NCI-H1436 (cell line): ENCODE measurements at regions not wholly inside any gene's neighbourhood (a gene's known extent, or its start where the extent isn't known, plus 50 kb on each side); places are given as distances from the start of the nearest gene placed in this dataset.
"Not testable (repeated sequence)": the region's sequence is repeated elsewhere in the genome, so short reads cannot be mapped to it uniquely, and the experiment has no call there.

Source experiments
- DNase-seq: peaks from one replicate; lab custom pipeline; 2025; lab: John Stamatoyannopoulos, UW

DNA sequence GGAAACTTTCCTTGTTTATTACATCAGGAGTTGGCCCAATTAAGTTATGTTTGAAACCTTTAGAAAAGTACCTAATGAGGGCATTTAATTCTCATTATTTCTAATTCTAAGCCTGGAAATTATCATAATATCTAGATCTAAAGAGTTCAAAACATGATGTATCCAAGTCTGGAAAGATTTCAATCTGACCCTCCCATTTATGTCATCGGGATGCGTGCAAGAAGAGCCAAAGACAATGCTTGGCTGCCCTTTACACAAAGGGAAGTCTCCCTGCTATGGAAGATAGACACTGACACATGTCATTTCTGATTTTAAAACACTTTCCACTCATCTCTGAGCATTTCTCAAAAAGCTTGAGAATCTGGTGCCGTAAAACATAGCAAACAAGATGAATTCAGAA lies 222.4 kb downstream of the ANTXR2 start:
- DNase-seq: no peak

DNA sequence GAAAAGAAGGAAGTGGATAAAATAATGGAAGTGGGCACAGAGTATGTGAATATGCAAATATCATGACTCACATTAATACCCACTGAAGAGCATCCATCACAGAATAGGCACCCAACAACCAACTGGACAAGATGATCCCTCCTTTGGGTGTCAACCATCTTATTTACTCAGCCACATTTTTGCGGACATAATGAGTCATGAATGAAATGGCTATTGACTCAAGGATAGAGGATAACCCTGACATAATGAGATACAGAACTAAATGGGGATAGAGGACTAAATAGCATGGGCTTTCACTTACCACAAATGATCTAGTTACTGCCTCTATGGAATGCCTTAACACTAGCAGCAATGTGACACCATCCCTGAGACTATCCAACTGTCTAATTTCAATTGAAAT lies 224.7 kb downstream of the ANTXR2 start:
- DNase-seq: no peak

DNA sequence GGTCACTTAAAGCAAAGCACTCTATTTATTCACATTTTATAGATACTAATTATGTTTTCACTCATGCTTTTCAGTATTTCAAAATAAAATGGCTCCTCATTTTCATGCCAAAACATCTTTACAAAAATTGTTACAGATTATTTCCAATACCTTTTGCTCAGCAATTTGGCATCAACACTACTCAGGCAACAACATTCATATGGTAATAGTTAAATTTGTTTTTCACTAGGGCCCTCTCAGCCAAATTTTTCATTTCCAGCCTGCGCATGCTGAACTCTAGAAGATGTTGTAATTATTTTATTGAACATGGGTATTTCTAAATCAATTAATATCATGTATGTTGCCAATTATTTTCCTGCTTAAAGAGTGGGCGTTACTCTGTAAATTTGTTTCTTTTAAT lies 225.6 kb downstream of the ANTXR2 start:
- DNase-seq: no peak

DNA sequence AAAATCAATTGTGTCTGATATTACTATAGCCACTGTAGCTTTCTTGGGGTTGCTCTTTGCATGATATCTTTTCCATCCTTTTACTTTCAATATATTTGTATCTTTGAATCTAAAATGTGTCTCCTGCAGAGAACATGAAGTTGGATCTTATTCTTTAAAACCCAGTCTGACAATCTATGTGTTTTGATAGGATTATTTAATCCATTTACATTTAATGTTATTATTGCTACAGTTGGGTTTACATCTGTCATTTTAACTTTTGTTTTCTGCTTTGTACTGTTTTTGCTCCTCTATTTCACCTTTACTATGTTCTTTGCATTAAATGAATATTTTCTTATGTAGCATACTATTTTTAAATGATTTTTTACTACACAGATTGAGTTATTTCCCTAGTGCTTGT lies 230.9 kb downstream of the ANTXR2 start:
- DNase-seq: no peak

DNA sequence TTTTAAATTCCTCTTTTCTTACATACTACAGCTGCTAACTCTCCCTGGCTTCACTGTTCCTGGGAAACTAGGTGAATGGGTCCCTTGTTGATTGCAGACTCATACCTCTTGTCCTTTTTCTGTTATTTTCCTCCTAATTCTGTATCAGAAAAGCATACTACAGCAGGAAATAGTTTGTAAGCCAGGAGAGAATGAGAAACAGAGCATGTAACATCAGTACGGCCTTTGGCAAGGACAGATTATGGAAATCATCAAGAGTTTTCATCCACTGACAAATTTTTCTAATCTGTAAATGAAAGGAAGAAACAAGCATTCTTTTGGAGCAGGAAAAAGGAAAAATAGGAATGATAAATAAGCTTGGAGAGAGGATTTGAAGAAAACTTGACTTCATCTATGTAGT lies 239.2 kb downstream of the ANTXR2 start:
- DNase-seq: no peak

DNA sequence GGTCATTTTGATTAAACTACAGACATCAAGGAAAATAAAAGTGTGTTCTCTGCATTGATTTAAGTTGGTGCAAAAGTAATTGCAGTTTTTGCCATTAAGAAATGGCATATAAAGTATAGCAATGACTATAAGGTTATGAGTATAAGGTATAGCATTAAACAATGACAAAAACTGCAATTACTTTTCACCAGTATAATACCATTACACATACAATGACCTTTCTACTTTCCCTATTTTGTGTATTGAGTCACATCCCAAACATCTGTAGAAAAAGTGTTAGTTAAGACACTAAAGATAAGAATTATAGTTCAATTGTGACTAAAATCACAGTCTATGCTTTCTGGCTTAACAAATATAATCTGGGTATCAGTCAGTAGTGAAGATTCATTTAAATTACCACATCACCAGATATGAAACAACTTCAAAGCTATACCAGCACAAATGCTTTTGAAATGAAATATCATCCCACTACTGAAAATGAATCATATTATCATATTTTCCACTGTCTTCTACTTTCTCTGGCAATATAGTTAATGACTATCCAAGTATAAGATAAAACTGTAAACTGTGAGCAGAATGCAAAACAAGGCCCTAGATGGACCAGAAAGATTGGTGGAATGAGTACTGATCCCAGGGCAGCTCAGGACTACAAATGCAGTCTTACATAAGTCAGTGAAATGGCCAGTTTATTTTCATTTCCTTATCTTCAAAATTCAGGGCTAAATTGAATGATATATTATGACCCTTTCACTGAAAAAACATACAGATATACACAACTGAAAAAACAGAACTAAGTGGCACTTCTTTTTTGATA lies 241.1 kb downstream of the ANTXR2 start:
- no peak for DNase-seq

DNA sequence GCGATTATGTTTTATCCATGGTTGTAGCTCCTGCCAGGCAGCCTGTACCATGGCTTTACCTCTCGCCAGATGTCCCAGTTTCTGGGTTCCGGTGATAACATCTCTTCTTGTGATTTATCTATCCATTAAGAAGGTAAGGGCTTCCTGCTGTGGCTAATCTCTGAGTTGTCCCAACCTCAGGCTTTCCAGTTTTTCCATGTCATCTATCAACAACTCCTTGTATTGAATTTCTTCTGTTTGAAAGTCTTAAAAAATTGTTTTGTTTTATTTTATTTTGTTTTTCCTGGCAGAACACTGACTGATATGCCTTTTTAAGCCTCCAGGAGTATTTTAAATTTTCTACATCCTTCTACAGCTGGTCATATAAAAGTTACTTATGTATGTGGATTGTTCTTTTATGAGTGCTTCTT lies 241.9 kb downstream of the ANTXR2 start:
- no peak for DNase-seq

DNA sequence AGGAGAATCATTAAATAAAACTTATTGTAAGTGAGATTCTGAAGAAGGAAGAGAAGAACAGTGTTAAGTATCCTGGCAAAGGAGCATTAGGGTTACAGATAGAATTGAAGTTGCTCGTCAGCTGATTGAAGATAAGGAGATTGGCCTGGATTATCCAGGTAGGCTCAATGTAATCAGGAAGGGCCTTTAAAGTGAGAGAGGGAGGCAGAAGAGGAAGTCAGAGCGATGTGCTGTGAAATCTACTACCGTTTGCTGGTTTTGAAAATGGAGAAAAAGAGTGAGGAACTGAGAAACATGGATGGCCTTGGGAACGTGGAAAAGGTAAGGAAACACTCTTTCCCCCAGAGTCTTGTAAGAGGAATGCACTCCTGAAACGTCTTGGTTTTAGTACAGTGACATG lies 245.7 kb downstream of the ANTXR2 start:
- no peak for DNase-seq

DNA sequence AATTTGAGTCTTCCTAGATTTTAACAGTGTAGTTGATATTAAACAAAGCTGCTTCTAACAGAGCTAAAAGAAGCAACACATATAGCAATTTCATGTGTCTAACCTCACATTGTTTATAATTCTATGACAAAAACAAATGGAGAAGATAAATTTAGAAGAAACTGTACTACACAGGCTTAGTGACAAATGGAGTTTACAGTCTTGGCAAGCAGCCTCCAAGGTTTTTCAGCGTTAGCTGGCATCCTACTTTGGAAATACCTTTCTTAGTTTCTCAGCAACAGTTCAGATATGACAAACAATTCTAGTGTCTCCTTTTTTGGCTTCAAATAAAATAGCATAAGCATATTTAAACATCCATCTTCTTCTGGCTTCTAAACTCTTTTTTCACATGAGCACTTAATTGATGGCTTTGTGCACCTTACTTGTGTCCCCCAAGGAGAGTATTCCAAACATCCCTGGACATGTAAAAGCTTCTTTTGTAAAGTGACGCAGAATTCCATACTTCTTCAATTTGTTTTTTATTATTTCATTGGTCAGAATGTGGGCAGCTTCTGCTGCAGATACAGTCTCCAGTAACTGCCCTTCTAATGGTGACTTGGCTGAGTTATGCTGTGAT lies 249.8 kb downstream of the ANTXR2 start:
- no peak for DNase-seq

DNA sequence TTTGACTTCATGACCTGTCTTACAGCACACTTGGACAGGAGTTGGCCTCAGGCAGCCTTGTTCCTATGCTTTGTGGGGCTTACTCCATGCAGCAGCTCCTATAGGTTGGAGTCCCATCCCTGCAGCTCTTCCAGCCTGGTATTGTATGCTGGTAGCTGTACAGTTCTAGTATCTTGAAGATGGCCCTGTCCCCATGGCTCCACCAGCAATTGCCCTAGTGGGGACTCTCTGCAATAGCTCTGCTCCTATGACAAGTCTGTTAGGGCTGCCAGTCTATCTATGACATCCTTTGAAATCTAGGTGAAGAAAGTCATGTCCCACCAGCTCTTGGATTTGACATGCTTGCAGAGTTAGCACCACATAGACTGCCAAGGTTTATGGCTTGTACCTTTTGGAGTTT lies 252.6 kb downstream of the ANTXR2 start:
- no peak for DNase-seq

DNA sequence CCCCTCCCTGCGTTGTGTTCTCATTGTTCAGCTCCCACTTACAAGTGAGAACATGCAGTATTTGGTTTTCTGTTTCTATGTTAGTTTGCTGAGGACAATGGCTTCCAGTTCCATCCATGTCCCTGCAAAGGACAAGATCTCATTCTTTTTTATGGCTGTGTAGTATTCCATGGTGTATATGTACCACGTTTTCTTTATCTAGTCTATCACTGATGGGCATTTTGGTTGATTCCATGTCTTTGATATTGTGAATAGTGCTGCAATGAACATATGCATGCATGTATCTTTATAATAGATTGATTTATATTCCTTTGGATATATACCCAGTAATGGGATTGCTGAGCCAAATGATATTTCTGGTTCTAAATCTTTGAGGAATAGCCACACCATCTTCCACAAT lies 265.1 kb downstream of the ANTXR2 start:
- DNase-seq: not testable (repeated sequence)

DNA sequence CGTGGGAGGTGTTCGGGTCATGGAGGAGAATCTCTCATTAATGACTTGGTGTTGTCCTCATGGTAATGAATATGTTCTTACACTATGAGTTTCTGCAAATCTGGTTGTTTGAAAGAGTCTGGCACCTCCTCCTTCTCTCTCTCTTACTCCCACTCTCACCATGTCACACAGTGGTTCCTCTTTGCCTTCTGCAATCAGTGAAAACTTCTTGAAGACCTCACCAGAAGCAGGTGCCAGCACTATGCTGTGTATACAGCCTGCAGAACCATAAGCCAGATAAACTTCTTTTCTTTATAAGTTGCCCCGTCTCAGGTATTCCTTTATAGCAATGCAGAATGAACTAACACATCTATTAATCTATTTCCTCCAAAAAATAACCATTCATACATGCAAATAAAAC lies 275.0 kb downstream of the ANTXR2 start:
- DNase-seq: no peak

DNA sequence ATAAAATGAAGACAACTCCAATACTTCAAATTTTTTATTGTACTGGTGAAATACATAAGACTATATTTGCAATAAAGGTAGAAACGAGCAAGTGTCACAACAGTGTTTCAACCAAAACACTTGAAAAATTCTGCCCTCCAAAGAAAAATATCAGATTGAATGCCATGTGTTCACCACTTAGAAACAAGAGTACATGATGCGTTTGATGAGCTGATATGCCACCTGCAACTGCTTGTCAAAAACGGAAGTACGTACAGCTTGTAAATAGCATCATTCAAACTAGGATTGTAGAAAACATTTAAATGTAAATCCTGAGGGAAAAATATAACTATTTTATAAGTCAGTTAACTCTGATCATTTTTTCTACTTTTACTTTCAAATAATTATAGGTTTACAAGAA lies 276.1 kb downstream of the ANTXR2 start:
- no peak for DNase-seq

DNA sequence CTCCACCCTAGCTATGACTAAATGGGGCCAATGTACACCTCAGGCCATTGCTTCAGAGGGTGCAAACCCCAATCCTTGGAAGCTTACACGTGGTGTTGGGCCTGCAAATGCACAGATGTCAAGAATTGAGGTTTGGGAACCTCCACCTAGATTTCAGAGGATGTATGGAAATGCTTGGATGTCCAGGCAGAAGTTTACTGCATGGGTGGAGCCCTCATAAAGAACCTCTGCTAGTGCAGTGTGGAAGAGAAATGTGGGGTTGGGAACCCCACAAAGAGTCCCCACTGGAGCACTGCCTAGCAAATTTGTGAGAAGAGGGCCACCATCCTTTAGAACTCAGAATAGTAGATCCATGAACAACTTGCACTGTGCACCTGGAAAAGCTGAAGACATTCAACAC lies 284.1 kb downstream of the ANTXR2 start:
- no peak for DNase-seq

DNA sequence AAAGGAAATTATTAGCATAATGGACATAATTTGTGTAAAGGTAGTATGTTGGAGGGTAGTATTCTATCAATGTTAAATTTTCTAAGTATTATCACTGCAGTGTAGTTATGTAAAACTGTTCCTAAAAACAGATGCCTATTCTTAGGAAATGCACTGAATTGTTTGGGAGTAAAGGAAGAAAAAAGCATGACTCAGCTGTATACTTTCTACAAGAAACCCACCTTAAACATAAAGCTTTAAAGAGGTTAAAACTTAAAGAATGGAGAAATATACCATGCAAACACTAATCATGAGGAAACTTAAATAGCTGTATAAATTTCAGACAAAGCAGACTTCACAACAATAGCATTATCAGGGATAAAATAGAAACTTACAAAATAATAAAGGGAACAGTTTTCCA lies 292.9 kb downstream of the ANTXR2 start:
- DNase-seq: no peak

DNA sequence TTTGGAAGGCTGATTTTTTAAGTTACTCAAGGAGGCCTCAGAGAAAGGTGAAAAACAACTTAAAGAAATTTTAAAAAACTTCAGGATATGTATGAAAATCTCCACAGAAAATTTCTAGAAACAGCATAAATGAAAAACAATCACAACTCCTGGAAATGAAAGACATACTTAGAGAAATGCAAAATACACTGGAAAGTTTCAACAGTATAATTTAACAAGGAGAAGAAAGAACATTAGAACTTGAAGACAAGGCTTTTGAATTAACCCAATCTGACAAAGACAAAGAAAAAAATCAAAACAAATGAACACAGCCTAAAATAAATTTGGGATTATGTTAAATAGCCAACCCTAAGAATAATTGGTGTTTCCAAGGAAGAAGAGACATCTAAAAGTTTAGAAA lies 300.5 kb downstream of the ANTXR2 start:
- DNase-seq: no peak

DNA sequence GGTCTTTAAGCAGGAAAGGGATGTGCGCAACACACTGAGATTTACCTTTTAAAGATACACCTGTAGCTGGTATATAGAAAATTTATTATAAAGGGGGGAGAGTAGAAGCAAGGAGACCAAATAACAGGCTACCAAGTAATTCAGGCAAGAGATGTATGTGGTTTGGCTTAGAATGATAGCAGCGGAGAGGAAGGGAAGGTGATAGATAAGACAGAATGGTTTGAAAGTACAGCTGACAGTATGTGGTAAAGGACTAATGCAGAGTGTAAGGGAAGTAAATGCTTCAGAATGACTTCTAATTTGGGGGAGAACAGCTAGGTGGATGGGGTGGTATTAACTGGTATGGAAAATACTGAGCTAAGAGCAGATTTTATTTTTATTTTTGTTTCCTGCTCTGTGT lies 308.9 kb downstream of the ANTXR2 start:
- DNase-seq: no peak

DNA sequence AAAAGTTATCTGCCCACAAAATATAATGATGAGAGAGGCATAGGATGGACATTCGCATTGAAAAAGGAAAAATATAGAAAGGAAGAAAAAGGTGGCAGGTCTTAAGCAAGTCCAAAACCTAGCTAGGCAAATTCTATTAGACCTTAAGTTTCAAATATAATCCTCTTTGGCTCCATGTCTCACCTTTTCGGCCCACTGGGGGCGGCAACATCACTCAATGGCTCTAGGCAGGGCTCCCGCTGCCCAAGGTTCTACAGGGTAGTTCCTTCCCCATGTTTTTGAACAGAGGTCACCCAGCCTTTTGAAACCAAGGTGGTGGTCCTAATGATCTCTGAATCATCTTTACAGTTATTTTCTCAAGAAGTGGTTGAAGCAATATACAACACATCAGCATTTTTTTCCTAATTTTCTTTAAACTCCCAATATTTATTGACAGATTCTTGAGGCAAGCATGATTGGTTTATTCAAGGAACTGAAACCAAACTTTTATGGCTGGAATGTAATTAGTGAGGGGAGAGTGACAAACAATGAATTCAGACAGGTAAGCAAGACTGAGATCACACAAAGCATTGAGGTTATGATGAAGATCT lies 309.4 kb downstream of the ANTXR2 start:
- no peak for DNase-seq

DNA sequence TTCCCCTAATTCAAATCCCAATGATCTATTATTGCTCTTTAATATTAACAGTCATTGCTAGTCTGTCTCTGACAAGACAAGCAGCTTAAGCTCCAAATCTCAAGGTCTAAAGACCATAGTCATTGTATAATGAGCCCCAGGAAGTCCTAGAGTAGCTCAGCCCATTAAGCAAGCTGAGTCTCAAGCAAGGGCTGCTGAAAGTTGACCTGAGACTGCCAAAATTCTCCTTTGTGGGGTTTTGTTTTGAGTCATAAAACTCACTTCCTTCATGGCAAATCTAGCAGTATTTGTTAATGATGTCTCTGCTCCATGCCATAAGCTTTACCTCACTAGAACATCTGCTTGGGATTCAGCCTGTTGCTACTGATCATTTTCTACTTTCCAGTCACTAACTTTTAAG lies 313.2 kb downstream of the ANTXR2 start:
- DNase-seq: no peak

DNA sequence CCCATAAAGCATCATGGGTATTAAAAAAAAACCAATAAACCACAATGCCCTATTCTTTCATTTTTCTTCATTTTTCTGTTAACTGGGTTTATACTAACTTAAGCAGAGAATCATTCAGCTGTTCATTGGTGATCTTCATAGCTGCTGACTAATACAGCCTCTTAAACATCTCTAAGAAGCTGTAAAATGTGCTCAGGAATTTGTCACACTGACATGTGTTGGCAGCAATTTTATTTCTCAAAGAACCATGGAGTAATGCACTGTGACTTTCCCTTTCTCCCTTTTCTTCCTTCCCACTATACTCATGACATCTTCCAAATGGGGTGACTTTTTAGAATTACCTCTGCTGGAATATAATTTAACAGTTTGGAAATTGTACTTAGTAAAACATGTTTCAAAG lies 315.4 kb downstream of the ANTXR2 start:
- DNase-seq: no peak

DNA sequence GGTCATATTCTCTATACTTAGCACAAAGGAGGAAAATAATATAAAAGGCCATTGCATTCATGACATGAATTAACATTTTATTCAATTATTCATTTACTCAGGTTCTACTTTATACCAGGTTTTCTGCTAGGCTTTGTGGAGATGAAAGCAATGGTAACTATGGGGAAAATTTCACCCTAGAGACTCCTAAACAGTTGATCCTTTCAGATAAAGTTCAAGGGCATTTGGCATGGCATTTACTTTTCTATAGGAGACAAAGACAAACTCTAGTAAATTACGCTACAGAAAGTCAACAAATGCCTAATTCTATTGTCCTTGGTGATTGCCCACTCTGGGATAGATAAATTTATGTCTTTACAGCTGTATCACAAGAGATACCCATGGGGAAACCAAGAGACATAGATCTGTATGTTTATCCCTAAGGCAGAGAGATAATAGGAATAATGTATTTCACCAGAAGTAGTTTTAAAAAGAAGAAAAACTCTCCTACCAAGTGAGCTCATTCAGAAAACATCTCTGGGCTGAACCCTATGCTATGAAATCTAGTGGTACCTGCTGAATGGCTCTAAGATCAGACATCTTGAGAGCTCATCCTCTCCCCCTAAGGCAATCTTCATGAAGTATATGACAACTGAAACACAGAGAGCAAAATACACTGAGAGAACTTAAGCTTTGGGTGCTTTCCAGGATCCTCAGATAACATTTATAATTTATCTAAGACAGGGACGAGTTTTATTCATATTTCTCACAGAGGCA lies 316.7 kb downstream of the ANTXR2 start:
- no peak for DNase-seq

DNA sequence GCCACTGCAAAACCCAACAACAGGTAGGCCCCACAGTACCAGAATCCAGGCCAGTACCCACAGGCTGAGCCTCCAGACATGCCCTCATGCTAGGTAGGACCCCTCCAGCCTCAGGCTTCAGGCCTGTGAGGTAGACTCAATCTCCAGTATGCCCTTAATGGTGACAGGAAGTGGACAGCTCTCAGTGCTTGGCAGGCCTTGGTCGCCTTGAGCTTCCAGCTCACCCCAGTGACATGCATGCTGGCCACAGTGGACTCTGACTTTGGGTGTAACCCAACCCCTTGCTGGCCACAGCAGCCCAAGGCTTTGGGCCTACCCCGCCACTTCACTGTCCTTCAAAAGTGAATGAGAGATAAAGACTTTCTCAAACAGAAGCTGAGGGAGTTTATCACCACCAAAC lies 324.2 kb downstream of the ANTXR2 start:
- no peak for DNase-seq

DNA sequence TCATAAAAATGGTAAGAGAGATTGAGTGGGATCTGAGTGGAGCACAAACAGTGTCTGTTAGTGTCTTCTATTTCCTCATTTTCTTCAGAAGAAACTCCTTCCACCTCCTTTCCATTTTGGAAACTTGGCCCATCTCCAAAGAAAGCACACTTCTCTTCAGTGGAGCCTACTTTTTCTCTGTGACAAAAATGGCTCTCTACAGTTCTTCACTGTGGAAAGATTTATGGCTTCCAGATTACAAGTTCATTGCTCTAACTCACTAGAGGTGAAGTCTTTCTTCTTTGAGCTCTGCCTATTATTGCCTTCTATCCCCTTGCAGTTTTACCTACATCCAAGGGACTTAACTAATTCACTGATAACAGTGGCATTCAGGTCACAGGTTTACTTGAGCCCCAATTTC lies 325.8 kb downstream of the ANTXR2 start:
- DNase-seq: no peak
